GM18502 (cell line): ENCODE measurements at regions not wholly inside any gene's neighbourhood (a gene's known extent, or its start where the extent isn't known, plus 50 kb on each side); places are given as distances from the start of the nearest gene placed in this dataset.
"Not testable (repeated sequence)": the region's sequence is repeated elsewhere in the genome, so short reads cannot be mapped to it uniquely, and the experiment has no call there.

ENCODE experiments used
- ATAC-seq: cut with Tn5 transposase; IDR thresholded peaks from one replicate; pipeline ENCODE4 v1.9.1; 2021; ENCODE audit warnings: mild to moderate bottlenecking; ENCODE audit not compliant: unreplicated experiment, poor library complexity

- ATAC-seq: no peak
These were observed 1433.2 kb downstream of the LRFN5 start for GRCh38 chr14:43039881-43040280.

GRCh38 chr14:43031598-43031997 is 1424.9 kb downstream of the LRFN5 start:
- no peak for ATAC-seq

- no peak for ATAC-seq
These were observed 1415.6 kb downstream of the LRFN5 start for GRCh38 chr14:43022094-43022800.

GRCh38 chr14:43019826-43020225 is 1413.2 kb downstream of the LRFN5 start:
- no peak for ATAC-seq

- ATAC-seq: no peak
These were observed 1407.7 kb downstream of the LRFN5 start for GRCh38 chr14:43014338-43014737.

- no peak for ATAC-seq
These were observed 1406.1 kb downstream of the LRFN5 start for GRCh38 chr14:43012817-43013216.

- ATAC-seq: no peak
These were observed 1399.1 kb downstream of the LRFN5 start for GRCh38 chr14:43005807-43006206.

GRCh38 chr14:43003845-43004244 is 1397.2 kb downstream of the LRFN5 start:
- ATAC-seq: no peak

GRCh38 chr14:43001731-43002130 is 1395.1 kb downstream of the LRFN5 start:
- no peak for ATAC-seq

GRCh38 chr14:42994051-42994736 is 1387.5 kb downstream of the LRFN5 start:
- ATAC-seq: no peak

- ATAC-seq: no peak
These were observed 1386.3 kb downstream of the LRFN5 start for GRCh38 chr14:42992930-42993329.

GRCh38 chr14:42980419-42980818 is 1373.7 kb downstream of the LRFN5 start:
- no peak for ATAC-seq

- not testable (repeated sequence) for ATAC-seq
These were observed 1366.5 kb downstream of the LRFN5 start for GRCh38 chr14:42973171-42973570.

GRCh38 chr14:42965512-42965911 is 1358.8 kb downstream of the LRFN5 start:
- ATAC-seq: no peak

- ATAC-seq: no peak
These were observed 1354.8 kb downstream of the LRFN5 start for GRCh38 chr14:42961509-42961908.

GRCh38 chr14:42950363-42950762 is 1343.7 kb downstream of the LRFN5 start:
- no peak for ATAC-seq

- no peak for ATAC-seq
These were observed 1341.3 kb downstream of the LRFN5 start for GRCh38 chr14:42947991-42948390.

- no peak for ATAC-seq
These were observed 1337.6 kb downstream of the LRFN5 start for GRCh38 chr14:42944284-42944683.

- no peak for ATAC-seq
These were observed 1324.6 kb downstream of the LRFN5 start for GRCh38 chr14:42931308-42931707.

GRCh38 chr14:42929806-42930480 is 1323.3 kb downstream of the LRFN5 start:
- ATAC-seq: no peak

- ATAC-seq: no peak
These were observed 1320.6 kb downstream of the LRFN5 start for GRCh38 chr14:42927313-42927712.
